ENCODE measurements at regions not wholly inside any gene's neighbourhood (a gene's known extent, or its start where the extent isn't known, plus 50 kb on each side); places are given as distances from the start of the nearest gene placed in this dataset.

GRCh38 chr1:114037631-114037890, 58.3 kb downstream of the OLFML3 start:
- CTCF ChIA-PET = no interaction called here
- DNase-seq (ENCODE audit: extremely low spot score) = no peak
- TF ChIP-seq, protein P1, sequence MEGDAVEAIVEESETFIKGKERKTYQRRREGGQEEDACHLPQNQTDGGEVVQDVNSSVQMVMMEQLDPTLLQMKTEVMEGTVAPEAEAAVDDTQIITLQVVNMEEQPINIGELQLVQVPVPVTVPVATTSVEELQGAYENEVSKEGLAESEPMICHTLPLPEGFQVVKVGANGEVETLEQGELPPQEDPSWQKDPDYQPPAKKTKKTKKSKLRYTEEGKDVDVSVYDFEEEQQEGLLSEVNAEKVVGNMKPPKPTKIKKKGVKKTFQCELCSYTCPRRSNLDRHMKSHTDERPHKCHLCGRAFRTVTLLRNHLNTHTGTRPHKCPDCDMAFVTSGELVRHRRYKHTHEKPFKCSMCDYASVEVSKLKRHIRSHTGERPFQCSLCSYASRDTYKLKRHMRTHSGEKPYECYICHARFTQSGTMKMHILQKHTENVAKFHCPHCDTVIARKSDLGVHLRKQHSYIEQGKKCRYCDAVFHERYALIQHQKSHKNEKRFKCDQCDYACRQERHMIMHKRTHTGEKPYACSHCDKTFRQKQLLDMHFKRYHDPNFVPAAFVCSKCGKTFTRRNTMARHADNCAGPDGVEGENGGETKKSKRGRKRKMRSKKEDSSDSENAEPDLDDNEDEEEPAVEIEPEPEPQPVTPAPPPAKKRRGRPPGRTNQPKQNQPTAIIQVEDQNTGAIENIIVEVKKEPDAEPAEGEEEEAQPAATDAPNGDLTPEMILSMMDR (IDR thresholded peaks at IDR 0.05; ENCODE audit: control extremely low read depth, extremely low read depth, low read depth, missing control alignments) = no peak

GRCh38 chr1:114037962-114038816, 58.9 kb downstream of the OLFML3 start:
- POLR2A ChIA-PET = no interaction called here
- DNase-seq (ENCODE audit: extremely low spot score) = no peak
- TF ChIP-seq, protein P1 (IDR thresholded peaks at IDR 0.05; ENCODE audit: control extremely low read depth, extremely low read depth, low read depth, missing control alignments) = no peak
- CTCF ChIA-PET = interaction anchor here (1.1 kb wide), 1 partner anchor 14 kb away, joined by 3 read pairs; no protein-coding TSS in a partner anchor

More at GRCh38 chr1:114037631-114037890, 58.3 kb downstream of the OLFML3 start:
- POLR2A ChIA-PET = no interaction called here
